C4-2B (cell line): ENCODE measurements at regions not wholly inside any gene's neighbourhood (a gene's known extent, or its start where the extent isn't known, plus 50 kb on each side); places are given as distances from the start of the nearest gene placed in this dataset.

ENCODE experiments used
- H3K27ac ChIP-seq: fragments of 450-650 bp; 2 replicates; pipeline ENCODE4 v1.5.1; 2017
- CTCF ChIP-seq: fragments of 450-650 bp; conservative IDR thresholded peaks from 2 replicates; pipeline ENCODE4 v1.5.1; 2017; ENCODE audit warnings: mild to moderate bottlenecking
- ZFX ChIP-seq: fragments of 450-650 bp; IDR thresholded peaks from 2 replicates; pipeline ENCODE4 v1.6.1; 2017

GRCh38 chr7:25707768-25708620 is 444.0 kb upstream of the NFE2L3 start:
- H3K27ac ChIP-seq = no peak overlapping the region
- TF ChIP-seq ZFX (no peak), CTCF (no peak)

GRCh38 chr7:25710959-25711358 is 441.0 kb upstream of the NFE2L3 start:
- no peak for TF ChIP-seq CTCF
- TF ChIP-seq ZFX = no peak
- no peak overlapping the region for H3K27ac ChIP-seq

- TF ChIP-seq CTCF (no peak), ZFX (no peak)
- no peak overlapping the region for H3K27ac ChIP-seq
These were observed 440.1 kb upstream of the NFE2L3 start for GRCh38 chr7:25711940-25712339.

- TF ChIP-seq CTCF (no peak), ZFX (no peak)
- no peak overlapping the region for H3K27ac ChIP-seq
These were observed 439.5 kb upstream of the NFE2L3 start for GRCh38 chr7:25712500-25712899.

- H3K27ac ChIP-seq = no peak overlapping the region
- TF ChIP-seq CTCF (no peak), ZFX (no peak)
These were observed 438.0 kb upstream of the NFE2L3 start for GRCh38 chr7:25714013-25714412.

GRCh38 chr7:25716421-25716820 is 435.6 kb upstream of the NFE2L3 start:
- no peak for TF ChIP-seq CTCF
- TF ChIP-seq ZFX = no peak
- no peak overlapping the region for H3K27ac ChIP-seq

GRCh38 chr7:25718596-25718995 is 433.4 kb upstream of the NFE2L3 start:
- no peak for TF ChIP-seq ZFX
- no peak for TF ChIP-seq CTCF
- H3K27ac ChIP-seq = no peak overlapping the region
